OCI-LY1 (cell line): ENCODE measurements at regions not wholly inside any gene's neighbourhood (a gene's known extent, or its start where the extent isn't known, plus 50 kb on each side); places are given as distances from the start of the nearest gene placed in this dataset.
"Not testable (repeated sequence)": the region's sequence is repeated elsewhere in the genome, so short reads cannot be mapped to it uniquely, and the experiment has no call there.

ENCODE experiments used
- H2AFZ ChIP-seq: fragments of 200-600 bp; sonication (generic), shearing (Covaris generic); 2 replicates; pipeline ENCODE4 v1.6.0; 2014; ENCODE audit warnings: antibody characterized with exemption, mild to moderate bottlenecking, low read length
- H3F3A ChIP-seq: fragments of 200-600 bp; sonication (generic), shearing (Covaris generic); 2 replicates; pipeline ENCODE4 v1.6.0; 2014; ENCODE audit warnings: mild to moderate bottlenecking, antibody characterized with exemption, low read length, moderate library complexity; ENCODE audit not compliant: insufficient read depth
- H3K27ac ChIP-seq: fragments of 200-600 bp; sonication (generic); 2 replicates; pipeline ENCODE4 v1.5.1; 2014; ENCODE audit warnings: low read length, mixed run types, mild to moderate bottlenecking, low read depth; ENCODE audit not compliant: poor library complexity, severe bottlenecking
- H3K27me3 ChIP-seq: fragments of 200-600 bp; sonication (generic); 2 replicates; pipeline ENCODE4 v1.6.0; 2014; ENCODE audit warnings: antibody characterized with exemption, mild to moderate bottlenecking, low read length, moderate library complexity; ENCODE audit not compliant: insufficient read depth
- H3K36me3 ChIP-seq: fragments of 200-600 bp; sonication (generic); 2 replicates; pipeline ENCODE4 v1.6.1; 2014; ENCODE audit warnings: mild to moderate bottlenecking, antibody characterized with exemption, low read length, moderate library complexity, mixed read lengths; ENCODE audit not compliant: insufficient read depth
- H3K4me1 ChIP-seq: fragments of 200-600 bp; sonication (generic); 2 replicates; pipeline ENCODE4 v1.5.1; 2014; ENCODE audit warnings: mild to moderate bottlenecking, low read length, moderate library complexity; ENCODE audit not compliant: insufficient read depth, severe bottlenecking
- H3K4me2 ChIP-seq: fragments of 200-600 bp; sonication (generic), shearing (Covaris generic); 2 replicates; pipeline ENCODE4 v1.6.1; 2014; ENCODE audit warnings: low read length
- H3K4me3 ChIP-seq: fragments of 200-600 bp; sonication (generic); 2 replicates; pipeline ENCODE4 v1.5.1; 2014; ENCODE audit warnings: low read length, low read depth, mild to moderate bottlenecking, mixed read lengths; ENCODE audit not compliant: poor library complexity, severe bottlenecking
- H3K79me2 ChIP-seq: fragments of 200-600 bp; shearing (Covaris generic); 2 replicates; pipeline ENCODE4 v1.6.1; 2016; ENCODE audit warnings: mixed run types, low read length, mixed read lengths; ENCODE audit not compliant: insufficient read depth
- H3K9ac ChIP-seq: fragments of 200-600 bp; sonication (generic), shearing (Covaris generic); 2 replicates; pipeline ENCODE4 v1.6.1; 2014; ENCODE audit warnings: mild to moderate bottlenecking, low read length, mixed read lengths
- H3K9me2 ChIP-seq: fragments of 200-600 bp; sonication (generic), shearing (Covaris generic); 2 replicates; pipeline ENCODE4 v1.6.1; 2014; ENCODE audit warnings: low read depth, mild to moderate bottlenecking, low read length, mixed read lengths
- H3K9me3 ChIP-seq: fragments of 200-600 bp; shearing (Covaris generic); 2 replicates; pipeline ENCODE4 v1.6.1; 2014; ENCODE audit warnings: low read length, mixed read lengths
- H4K20me1 ChIP-seq: fragments of 200-600 bp; sonication (generic), shearing (Covaris generic); 2 replicates; pipeline ENCODE4 v1.6.0; 2016; ENCODE audit warnings: mild to moderate bottlenecking, low read length; ENCODE audit not compliant: insufficient read depth
- EZH2 ChIP-seq: fragments of 200-600 bp; sonication (generic), shearing (Covaris generic); IDR thresholded peaks from 2 replicates; pipeline ENCODE4 v1.8.0; 2017; ENCODE audit warnings: borderline replicate concordance, mixed run types, mild to moderate bottlenecking, antibody characterized with exemption, low read length, moderate library complexity, mixed read lengths
- TF ChIP-seq, protein P1 (sequence below): fragments of 200-600 bp; sonication (generic), shearing (Covaris generic); IDR thresholded peaks from 2 replicates; pipeline ENCODE4 v1.5.1; 2017; ENCODE audit warnings: mild to moderate bottlenecking, antibody characterized with exemption, low read length, moderate library complexity, mixed read lengths

DNA sequence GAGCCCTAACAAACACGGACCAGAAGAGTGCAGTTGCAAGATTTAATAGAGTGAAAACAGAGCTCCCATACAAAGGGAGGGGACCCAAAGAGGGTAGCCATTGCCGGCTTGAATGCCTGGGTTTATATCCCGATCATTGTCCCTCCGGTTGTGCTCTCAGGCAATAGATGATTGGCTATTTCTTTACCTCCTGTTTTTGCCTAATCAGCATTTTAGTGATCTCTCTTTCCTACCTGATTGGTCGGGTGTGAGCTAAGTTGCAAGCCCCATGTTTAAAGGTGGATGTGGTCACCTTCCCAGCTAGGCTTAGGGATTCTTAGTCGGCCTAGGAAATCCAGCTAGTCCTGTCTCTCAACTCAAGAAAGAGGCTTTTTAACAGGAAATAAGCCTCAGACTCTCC lies 186.9 kb upstream of the TBX22 start:
- H3K9me3 ChIP-seq, H4K20me1 ChIP-seq, H3K36me3 ChIP-seq, H2AFZ ChIP-seq, H3K79me2 ChIP-seq, H3K9ac ChIP-seq, H3K9me2 ChIP-seq, H3K4me3 ChIP-seq, H3K4me2 ChIP-seq, H3K4me1 ChIP-seq, H3F3A ChIP-seq, H3K27ac ChIP-seq, H3K27me3 ChIP-seq: not testable (repeated sequence)

DNA sequence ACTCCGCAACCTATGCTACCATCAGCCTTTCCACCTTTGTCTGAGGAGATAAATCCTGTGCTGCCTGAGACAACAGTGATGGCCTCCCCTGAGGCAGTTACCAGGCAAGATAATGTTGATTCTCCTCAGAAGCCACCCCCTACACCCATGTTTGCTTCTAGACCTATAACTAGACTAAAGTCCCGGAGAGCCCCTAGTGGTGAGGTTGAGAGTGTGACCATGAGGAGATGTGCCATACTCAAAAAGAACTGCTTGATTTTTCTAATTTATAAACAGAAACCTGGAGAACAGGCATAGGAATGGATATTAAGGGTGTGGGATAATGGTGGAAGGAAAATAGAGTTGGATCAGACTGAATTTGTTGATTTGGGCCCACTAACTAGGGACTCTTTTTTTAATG lies 164.4 kb upstream of the TBX22 start:
- H3K79me2 ChIP-seq, H3K4me2 ChIP-seq, H3F3A ChIP-seq, H2AFZ ChIP-seq, H3K9me2 ChIP-seq, H3K27me3 ChIP-seq, H3K4me1 ChIP-seq, H3K27ac ChIP-seq, H3K9ac ChIP-seq, H4K20me1 ChIP-seq, H3K4me3 ChIP-seq, H3K9me3 ChIP-seq, H3K36me3 ChIP-seq: not testable (repeated sequence)
- TF ChIP-seq, protein P1, sequence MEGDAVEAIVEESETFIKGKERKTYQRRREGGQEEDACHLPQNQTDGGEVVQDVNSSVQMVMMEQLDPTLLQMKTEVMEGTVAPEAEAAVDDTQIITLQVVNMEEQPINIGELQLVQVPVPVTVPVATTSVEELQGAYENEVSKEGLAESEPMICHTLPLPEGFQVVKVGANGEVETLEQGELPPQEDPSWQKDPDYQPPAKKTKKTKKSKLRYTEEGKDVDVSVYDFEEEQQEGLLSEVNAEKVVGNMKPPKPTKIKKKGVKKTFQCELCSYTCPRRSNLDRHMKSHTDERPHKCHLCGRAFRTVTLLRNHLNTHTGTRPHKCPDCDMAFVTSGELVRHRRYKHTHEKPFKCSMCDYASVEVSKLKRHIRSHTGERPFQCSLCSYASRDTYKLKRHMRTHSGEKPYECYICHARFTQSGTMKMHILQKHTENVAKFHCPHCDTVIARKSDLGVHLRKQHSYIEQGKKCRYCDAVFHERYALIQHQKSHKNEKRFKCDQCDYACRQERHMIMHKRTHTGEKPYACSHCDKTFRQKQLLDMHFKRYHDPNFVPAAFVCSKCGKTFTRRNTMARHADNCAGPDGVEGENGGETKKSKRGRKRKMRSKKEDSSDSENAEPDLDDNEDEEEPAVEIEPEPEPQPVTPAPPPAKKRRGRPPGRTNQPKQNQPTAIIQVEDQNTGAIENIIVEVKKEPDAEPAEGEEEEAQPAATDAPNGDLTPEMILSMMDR: peak; percentile 16; the same call in 1 of the 2 replicates

DNA sequence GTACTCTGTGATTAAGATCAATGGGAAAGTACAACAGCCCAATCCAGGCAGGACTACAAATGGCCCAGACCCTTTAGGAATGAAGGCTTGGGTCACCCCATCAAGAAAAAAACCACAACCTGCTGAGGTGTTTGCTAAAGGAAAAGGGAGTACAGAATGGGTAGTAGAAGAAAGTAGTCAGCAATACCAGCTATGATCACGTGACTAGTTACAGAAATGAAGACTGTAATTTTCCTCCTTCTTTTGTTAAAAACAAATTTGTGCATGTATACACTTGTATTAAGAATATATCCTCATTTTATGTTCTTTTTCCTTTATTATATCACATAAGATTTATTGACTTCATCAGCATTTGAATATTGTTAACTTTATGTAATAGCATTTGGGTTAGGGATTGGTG lies 160.1 kb upstream of the TBX22 start:
- no peaks in the 10 kb centered on the region for H3K79me2 ChIP-seq
- H3K4me2 ChIP-seq: no peak overlapping the region
- no peaks in the 10 kb centered on the region for H3K9me3 ChIP-seq
- H3K27me3 ChIP-seq: no peaks in the 10 kb centered on the region
- no peaks in the 10 kb centered on the region for H4K20me1 ChIP-seq
- no peaks in the 10 kb centered on the region for H3K4me1 ChIP-seq
- H3K36me3 ChIP-seq: no peaks in the 10 kb centered on the region
- H3F3A ChIP-seq: no peaks in the 10 kb centered on the region
- H3K27ac ChIP-seq: no peak overlapping the region
- H3K9ac ChIP-seq: no peak overlapping the region
- H3K4me3 ChIP-seq: no peak overlapping the region
- TF ChIP-seq, protein P1: no peak
- no peak for TF ChIP-seq EZH2
- H2AFZ ChIP-seq: no peak overlapping the region
- H3K9me2 ChIP-seq: no peaks in the 10 kb centered on the region
